HG03469 (cell line): ENCODE measurements at regions not wholly inside any gene's neighbourhood (a gene's known extent, or its start where the extent isn't known, plus 50 kb on each side); places are given as distances from the start of the nearest gene placed in this dataset.

Source experiments
- ATAC-seq: cut with Tn5 transposase; IDR thresholded peaks from one replicate; pipeline ENCODE4 v1.9.1; 2021; ENCODE audit warnings: mild to moderate bottlenecking, moderate library complexity, moderate number of reproducible peaks; ENCODE audit not compliant: unreplicated experiment

DNA sequence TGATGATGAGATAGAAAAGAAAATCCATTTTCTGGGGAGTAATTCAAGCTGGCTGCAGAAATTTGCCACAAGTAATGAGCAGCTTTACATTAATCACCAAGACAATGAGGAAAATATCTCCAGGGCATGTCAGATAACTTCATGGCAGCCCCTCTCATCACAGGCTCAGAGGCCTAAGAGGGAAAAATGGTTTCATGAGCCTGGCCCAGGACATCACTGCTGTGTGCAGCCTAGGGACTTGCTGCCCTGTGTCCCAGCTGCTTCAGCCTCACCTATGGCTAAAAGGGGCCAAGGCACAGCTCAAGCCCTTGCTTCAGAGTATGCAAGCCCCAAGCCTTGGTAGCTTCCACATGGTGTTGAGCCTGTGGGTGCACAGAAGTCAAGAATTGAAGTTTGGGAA is 161.7 kb downstream of the OPA1 start:
- no peak for ATAC-seq

DNA sequence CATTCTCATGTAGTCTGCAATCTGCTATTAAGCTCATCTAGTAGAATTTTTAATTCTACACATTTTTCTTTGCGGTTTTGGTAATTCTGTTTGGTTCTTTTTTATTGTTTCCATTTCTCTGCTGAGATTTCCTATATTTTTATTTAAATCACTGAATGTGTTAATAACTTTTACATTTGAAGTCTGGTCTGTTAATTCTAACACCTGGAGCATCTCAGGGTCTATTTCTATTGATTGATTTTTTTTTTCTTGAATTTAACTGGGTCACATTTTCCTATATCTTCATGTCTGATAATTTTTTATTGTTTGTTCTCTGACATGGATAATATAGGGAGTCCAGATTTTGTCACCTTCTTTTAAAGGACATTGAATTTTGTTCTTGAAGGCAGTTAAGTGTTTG is 163.5 kb downstream of the OPA1 start:
- ATAC-seq = no peak

DNA sequence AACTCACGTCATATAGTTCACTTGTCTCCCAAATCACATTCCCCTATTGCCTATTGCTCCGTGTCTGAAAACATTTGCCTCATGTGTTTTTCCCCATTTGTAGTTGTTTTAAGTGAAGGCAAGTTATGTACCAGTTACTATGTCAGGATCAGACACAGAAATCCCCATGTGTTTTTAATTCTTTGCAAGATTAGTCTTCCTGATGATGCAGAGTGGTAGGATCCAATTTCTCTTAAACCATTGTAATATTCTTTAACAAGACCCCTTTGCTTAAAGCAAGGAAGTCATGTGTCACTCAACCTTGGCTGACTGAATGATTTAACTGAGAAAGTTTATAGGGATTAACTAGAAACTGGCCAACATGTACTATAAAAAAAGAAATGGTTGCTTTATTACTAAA is 164.4 kb downstream of the OPA1 start:
- ATAC-seq = no peak

DNA sequence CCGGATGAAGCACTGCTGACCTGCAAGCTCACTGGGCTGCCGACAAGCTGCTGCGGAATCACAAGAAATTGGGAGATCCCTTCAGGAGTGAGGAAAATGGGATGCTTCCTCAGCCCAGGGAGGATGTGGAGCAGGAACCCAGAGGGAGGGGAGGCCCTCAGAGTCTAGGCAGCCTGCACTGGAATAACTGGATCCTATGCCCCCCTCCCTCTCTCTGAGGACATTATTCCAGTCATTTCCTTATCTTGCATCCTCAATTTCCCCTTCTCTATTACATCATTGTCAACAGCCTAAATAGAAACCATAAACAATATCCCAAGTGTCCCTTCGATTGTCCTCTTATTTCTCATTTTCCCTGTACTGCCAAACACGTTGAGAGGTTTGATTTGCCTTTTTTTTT is 169.0 kb downstream of the OPA1 start:
- no peak for ATAC-seq

DNA sequence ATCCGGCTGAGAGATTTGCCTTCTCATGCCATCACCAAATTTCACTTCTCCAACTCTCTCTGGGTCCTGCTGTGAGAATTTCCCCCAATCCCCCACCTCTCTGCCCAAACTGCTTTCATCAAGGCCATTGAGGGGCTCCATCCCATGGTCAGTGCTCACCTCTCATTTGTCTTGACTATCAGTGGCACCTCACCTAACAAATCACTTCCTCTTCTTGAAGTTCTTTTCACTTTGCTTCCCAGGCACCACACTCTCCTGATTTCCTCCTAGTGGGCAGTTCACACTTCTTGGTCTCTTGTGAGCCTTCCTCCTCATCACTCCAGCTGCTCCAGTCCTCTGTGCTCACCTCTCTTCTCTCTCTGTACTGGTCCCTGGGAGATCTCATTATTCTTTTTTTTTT is 169.6 kb downstream of the OPA1 start:
- ATAC-seq = no peak

DNA sequence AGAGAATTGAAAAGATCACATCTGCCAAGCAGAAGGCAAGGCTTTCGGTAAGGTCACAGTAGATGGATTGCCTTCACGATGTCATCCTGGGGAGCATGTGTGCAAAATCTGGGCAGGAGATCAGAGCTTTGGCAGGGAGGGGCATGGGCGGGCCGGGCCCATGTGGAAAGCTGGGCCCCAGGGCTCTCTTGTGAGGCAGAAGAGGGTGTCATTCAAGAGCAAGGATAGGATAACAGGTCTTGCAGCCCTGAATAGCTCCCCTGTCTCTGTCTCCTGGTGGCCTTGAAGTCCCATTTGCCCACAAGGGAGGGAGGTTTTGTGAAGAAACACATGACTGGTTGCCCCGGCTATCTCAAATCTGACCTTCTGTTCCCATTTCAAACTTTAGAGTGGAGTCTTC is 172.0 kb downstream of the OPA1 start:
- no peak for ATAC-seq

DNA sequence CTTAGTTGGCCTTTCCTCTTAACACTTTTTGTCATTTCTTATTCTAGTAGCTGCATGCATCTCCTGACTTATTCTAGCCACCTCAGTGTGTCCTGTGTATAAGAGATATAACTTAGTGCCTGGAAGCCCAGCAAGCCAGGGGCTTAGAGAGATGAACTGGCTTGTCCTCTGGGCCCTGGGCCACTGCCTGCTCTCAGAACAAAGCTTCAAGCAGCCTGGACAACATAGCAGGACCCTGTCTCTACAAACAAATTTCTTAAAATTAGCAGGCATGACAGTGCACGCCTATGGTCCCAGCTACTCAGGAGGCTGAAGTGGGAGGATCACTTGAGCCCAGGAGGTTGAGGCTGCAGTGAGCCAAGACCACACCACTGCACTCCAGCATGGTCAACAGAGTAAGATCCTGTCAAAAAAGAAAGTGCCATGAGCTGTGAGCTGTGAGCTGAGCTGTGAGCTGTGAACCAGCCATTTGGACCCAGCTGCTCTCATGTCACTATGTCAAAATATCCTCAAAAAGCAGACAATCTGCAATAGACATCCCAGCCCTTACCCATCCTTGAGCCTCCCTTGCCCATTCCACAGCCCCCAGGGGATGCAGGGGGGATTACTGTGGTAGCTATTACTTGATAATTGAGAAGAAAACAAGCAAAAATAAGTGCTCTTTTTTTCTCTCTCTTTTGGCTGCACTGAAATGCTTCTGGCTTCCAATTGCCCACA is 174.5 kb downstream of the OPA1 start:
- ATAC-seq = no peak

DNA sequence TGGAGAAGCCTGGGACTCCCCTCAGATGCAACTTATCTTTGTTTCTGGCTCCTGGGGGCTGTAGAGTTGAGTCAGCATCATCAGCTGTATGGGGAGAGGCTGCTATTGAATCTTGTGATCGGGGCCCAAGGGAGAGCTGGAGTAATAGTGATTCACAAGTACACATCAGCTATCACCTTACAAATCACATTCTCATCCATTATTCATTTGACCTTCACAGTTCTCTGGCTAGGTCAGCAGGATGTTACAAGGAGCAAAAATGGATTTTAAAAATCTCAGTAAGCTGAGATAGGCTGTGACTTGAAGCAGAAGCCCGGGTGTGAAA is 175.0 kb downstream of the OPA1 start:
- no peak for ATAC-seq

DNA sequence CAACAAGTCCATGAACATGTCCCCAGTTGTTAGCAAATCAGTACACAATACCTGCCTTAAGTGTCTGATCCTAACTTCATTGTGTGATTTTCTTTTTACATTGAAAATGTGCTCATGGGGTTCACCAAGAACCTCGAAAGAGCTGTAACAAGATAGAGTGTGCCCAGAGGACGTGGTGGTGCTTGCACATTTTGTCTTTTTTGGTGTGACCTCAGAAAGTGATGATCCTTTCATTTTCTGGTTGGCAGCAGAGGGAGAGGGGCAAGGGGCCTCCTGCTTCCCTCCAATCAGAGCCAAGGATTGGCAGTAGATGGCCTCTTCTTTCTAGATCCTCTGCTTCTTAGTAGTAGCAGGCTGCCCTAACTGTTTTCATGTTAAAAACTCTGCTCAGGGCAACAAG is 176.4 kb downstream of the OPA1 start:
- no peak for ATAC-seq

DNA sequence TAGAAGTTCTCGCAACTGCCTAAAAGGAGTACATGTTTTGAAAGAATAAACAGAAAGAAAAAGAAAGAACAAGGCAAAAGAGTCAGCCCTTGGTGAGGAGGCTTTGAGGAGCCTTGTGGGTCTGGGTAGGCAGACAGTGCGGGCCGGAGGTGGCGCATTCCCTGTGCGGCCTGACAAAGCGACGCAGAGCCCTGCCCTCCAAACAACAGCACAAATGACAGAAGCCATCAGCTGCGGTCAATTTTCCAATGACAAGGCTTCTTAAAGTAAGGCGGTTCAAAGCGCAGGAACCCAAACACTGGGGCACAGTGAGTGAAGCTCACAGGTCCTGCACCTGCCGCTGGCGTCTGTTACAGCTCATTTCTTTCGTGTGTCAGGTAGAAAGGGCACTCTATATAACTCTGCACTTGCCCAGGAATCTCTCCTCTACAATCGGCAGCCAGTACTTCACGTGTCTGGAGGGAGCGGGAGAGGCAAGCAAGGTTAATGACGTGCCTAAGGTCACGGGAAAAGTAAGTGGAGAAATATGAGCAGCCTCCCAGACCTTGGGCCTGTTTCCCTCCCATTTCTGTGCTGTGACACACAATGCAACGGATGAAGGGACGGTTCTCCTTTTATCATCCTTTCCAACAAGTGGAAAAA is 178.1 kb downstream of the OPA1 start:
- ATAC-seq = no peak

DNA sequence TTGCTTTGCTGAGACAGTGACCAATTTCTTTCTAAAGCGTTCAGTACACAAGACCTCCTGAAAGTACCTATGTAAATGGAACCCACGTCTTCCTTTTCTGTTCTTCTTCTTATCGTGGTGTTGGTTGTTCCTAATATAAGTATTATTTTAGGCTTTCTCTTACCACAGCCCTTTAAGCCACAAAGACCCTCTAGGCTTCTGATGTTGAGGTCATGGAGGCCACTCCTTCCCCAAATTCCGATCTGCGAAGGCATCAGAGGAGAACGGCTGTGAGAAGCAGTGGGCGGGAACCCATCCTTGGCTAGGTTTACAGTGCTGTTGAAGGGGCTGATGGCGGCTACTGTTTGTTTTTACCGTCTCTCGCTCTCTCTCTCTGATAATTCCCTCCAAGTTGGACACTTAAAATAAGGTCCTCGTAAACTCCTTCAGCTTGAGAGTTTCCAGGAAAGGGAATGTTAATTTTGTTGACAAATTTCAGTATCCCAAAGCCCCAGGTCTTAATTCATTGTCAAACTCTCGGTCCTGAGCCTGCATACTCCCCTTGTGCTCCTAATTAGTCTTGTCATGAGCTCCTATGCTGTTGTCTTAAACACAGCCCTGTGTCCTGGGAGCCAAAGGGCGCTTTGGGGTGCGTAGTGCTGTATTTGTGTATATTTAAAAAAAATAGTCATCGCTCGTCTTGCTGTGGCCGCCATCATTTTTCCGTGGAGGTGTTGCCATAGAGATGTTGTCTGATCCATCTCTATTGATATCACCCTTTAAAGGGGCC is 178.8 kb downstream of the OPA1 start:
- no peak for ATAC-seq

DNA sequence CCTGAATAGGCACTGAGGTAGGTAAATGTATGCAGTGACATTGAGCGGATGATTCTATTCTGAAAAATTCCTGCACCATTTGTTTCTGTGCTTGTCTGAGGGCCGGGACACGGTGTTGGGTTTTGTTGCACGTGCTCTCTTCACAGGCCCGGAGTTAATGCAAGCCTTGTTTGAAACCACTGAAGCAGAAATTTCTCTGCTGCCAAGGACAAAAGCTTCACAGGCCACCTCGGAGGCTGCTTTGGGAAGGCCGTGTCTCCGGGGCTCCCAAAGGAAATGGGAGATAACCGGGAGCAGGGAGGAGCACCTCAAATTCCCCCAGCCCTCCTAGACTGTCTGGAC is 179.4 kb downstream of the OPA1 start:
- ATAC-seq = no peak

DNA sequence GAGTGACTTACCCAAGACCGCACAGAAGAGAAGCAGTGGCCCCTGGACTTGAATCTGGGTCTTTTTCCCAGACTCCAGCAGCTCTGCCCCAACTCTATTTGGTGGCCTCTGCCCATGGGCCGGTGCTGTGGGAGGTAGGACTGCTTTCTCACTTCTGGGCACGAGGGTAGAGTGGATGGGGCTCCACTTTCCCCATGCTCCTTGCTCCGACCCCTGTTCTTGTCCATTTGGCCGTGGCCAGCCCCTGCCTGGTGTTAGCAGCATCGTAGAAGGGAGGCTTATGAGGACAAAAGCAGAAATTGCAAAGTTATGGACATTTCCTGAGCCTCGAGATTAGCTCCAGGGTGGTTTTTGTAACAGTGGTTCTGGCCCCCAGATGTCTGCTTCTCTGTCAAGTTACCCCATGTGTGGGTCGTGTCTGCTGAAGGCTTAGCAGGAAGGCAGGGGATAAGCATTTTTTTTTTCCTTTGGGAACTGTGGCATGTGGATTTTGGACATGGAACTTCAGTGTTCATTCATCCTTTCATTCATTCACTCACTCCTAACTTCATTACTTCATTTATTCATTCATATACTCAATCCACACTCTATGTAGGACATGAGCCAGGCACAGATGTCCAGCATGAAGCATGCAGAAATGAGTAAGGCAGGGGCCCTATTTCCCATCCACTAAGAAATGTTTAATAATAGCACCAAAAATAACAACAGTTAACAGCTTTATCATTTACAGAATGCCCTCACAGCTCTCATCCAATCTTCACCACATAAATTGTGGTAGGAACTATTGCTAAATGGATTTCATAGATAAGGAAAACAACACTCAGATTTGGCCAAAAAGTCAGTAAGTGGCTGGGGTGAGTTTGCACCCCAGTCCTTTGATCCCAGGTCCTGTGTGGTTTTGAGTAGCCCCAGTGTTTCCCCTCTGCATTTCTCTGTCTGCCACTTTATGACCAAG is 180.5 kb downstream of the OPA1 start:
- no peak for ATAC-seq

DNA sequence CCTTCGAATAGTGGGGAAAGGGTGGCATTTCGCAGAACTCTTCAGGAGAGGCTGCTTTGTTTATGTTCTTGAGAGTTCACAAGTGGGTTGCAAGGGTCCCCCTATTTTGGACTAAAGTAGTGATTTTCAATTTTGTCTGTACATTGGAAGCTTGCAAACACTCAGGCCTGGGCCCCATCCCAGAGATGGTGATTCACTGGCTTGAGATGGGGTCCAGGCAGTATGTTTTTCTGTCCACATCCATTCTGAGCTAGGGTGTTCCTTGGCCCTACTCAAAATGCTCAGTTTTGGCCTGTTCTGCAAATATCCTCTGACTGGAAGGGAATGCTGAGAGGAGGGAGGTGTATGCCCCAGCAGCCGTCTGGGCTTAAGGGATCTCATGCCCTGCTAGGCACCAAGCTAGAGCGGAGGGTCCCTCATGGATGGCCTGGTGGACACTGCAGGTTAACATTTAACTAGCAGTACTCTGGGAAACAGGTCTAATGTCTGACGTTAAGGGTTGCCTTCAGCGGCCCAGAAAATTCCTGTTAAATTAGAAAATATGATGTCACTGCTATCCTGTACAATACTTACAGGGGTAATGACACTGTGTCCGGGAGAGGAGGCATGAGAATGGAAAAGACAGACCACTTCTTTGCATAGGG is 181.4 kb downstream of the OPA1 start:
- no peak for ATAC-seq

DNA sequence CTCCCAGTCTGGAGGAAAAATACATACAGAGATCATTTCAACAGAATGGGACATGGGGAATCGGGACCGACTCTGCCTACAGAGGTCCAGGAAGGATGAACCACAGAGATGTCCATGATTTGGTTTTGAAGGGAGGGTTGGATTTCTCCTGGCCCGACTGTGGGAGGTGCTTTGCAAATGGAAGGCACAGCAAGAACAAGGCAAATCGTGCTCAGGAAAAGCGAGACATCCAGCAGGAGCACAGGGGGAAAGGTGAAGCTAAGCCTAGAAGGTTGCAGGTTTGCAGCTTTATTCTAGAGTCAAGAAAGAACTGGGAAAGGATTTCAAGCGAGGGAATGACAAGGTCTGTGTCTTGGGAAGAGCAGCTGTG is 181.9 kb downstream of the OPA1 start:
- ATAC-seq = no peak

DNA sequence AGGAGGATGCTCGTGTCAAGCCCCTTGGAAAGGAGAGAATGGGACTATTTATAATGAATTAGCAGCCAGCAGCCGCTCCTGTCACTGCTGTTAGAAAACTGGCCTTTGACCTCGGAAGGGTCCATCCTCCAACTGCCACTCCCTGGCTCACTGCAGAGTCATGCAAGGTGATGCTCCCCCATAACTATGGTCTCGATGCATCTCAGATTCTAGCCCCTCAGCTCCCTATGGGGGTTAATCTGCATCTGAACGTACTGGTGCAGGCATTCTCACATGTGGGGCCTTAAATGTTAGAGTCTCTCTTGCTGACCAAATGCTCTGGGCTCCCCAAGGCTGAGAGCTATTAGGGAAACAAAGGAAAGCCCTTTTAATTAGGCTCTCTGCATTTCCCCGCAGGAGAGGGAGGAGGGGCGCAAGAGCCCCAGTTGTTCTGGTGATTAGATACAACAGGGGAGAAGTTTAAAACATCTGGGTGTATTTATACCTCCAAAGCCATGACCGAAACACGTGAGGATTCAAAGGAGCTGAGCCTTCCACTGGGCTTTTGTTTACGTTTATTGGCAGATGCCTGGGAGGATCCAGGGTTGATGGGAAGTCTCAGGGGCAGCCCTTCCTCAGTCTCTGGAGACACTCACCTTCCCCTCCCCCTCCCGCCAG is 182.5 kb downstream of the OPA1 start:
- ATAC-seq = no peak

DNA sequence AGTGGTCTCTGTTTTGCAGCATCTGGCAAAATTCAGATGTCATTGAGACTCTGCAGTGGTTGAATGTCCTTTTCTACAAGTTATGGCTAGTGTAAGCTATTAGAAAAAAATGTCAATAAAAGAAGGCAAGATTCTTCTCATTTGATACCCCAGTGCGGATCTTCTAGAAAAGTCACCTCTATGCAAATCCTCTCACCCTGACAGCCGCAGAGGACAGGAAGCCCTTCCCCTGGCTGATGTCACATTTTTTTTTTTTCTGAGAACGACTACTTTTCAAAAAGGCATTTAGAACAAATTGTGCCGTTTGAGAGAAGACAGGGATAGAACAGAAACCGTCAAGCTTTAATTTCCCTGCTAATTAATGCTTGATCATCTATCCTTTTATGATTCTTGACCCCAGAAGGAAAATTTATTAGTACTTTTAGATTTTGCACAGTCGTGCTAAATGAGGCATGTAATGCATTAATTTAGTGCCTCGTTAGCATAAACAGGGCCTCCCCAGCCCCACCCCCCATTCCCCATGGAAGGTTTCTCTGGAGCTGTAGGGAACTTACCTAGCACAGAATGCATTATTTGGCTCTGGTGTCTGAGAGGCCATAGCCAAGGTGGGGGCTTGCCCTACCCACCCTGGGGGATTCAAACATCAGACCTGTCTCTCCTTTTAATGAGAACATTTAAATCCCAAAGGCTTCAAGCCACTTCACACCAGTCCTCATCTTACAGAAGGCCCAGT is 183.8 kb downstream of the OPA1 start:
- ATAC-seq = no peak

DNA sequence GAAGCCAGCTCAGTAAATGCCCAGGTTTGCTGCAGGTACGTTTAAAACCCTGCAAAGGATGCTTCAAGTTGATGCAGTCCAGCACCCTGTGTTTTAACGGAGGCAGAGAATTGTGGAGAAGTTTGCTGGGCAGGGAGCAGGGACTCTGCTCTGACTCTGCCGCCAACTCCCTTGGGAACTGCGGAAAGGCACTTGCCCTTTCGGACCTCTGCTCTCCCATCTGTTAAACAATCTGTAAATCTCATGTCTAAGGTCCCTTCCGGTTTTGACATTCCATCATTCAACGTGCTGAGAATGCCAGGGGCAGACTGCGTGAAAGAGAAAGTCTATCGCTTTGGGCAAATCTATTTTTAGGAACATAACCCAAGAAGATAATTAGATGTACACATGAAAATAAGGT is 184.5 kb downstream of the OPA1 start:
- ATAC-seq = no peak

DNA sequence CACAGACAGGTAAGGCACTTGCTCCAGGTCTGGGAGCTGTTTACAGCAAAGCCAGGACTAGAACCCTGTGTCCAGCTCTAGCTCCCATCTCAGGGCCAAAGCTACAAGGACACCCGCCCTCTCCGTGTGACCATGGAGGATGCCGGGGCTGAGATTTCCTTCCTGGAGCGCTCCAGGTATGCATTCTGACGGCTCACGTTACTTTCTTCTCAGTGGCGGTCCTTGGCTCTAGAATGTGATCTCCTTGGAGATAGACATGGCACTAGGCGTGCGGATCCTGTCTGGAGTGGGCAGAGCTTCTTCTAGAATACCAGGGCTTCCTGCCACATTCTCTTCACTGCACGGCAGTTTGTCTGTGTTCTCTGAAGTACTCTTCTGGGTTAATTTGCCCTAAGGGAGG is 185.7 kb downstream of the OPA1 start:
- no peak for ATAC-seq

DNA sequence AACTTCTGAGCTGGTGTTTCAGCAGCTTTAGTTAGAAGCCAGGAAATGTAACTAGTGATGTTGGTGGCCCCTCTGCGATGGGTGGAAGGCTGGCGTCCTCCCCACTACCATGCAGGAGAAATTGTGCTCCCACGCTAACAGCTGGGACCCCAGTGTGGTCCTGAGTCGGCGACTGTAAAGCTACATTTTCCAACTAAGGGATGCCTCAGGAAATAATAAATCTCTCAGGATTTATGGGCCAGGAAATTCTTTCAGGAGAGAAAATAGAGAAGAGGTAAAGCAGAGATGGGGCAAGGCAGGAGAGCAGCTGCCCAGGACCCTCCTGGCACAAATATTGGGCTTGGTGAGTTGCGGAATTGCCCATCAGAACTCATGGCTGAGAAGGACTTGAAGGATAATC is 186.9 kb downstream of the OPA1 start:
- ATAC-seq = no peak
